H4 (cell line): ENCODE measurements at regions not wholly inside any gene's neighbourhood (a gene's known extent, or its start where the extent isn't known, plus 50 kb on each side); places are given as distances from the start of the nearest gene placed in this dataset.
A peak's percentile ranks its signal among the peaks of the same experiment; 100 is the strongest.

Experiments used
- DNase-seq: peaks from one replicate; pipeline ENCODE4 v3.0.0-alpha.2; 2015; ENCODE audit warnings: low spot score

GRCh38 chr4:174438711-174439110 is 83.6 kb downstream of the HPGD start:
- no peak for DNase-seq

DNA sequence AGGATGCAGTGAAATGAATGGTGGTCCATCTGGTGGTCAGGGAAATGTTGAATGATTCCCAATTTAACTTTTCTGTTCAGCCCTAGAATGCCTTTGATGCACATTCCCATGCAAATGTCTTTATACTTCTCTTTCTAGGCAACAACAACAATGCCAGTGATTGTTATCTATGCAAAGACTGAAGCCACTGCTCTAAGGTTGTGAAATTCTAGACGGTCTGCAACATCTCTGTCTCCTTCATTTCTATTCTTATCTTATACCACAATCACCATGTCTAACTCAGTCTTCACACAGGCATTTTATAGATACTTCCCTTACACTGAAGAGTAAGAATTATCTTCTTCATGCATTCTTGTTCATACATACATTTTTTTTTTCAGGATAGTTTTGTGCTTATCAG is 84.5 kb downstream of the HPGD start:
- DNase-seq = no peak

DNA sequence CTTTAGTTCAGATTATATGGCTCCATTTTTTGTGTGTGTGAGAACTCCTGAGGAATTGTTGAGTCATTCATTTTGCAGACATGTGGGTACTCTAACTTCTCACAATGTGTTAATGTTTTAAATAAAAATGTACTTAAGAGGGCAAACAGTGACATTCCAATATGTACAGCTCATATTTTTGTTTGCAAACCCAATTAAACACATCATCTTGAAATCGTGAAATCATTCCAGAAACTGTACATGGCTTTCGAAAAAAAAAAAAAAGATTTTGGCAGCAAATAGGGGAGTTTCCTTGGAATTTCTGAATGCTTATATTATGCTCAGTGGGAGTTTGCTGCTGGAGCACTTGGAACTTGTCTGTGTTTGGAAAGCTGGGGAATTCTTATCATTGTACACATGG is 85.0 kb downstream of the HPGD start:
- DNase-seq = peak; percentile 75

GRCh38 chr4:174436377-174436776 is 85.9 kb downstream of the HPGD start:
- no peak for DNase-seq

- no peak for DNase-seq
Measured at GRCh38 chr4:174435974-174436373, 86.3 kb downstream of the HPGD start.

DNA sequence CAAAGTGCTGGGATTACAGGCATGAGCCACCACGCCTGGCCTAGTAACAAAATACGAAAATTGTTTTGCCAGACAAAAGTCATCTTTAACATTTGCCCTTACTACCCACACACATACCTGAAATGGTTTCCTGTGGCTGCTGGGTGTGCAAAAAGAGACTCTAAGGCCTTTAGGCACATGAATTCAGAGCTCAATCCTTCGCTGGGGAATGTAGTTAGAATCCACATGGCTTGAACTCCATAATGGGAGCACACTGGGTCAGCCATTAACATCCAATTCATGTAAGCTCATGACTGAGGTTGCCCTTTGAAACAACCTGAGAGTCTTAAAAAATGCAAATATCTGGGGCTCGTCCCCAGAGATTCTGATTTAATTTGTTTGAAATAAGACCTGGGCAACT is 87.8 kb downstream of the HPGD start:
- no peak for DNase-seq

- DNase-seq = no peak
Measured at GRCh38 chr4:174430576-174430975, 91.7 kb downstream of the HPGD start.

GRCh38 chr4:174429701-174430410 is 92.4 kb downstream of the HPGD start:
- no peak for DNase-seq

DNA sequence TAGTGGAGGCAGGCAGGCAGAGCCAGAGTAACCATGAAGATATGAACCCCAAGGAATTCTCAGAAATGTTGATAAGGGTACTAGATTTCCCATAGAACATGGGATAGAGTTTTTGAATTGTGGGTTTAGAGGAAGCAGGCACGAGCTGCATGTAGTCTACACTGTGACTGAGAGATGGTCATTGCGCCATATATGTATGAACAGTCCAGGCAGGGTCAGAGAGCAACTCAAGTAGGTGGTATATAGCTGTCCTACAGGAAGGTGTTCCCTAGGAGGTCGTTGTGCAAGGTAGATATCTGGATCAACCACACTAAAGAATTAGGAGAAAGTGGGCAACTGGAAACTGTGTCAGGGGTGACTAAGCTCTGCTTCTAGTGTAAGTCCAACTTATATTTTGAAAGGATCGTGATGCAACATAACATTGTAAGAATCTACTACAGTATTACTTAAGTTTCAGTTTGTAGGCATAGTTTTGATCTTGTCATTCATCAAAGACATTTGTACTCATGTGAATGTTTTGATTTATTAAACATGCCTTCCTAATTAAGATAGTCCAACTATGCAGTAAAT is 94.6 kb downstream of the HPGD start:
- DNase-seq = no peak

DNA sequence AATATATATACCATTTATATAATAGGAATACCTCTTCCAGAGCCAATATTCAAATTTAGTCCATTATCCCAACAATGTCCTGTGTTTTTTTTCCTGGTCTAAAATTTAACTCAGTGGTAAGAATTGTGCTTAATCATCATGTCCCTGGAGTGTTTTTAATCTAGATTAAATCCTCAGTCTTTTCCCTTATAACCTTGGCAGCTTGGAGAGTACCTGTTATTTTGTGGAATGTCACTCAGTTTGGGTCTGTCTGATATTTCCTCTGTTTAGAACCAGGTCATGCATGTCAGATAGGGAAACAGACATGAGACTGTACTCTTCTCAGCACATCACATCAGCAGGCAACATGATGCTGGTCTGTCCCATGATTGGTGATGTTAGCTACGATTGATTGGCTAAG is 96.6 kb downstream of the HPGD start:
- DNase-seq = no peak

- DNase-seq = peak; percentile 64
Measured at GRCh38 chr4:174423257-174423944, 98.9 kb downstream of the HPGD start.

- DNase-seq = no peak
Measured at GRCh38 chr4:174422893-174423256, 99.4 kb downstream of the HPGD start.

- no peak for DNase-seq
Measured at GRCh38 chr4:174420316-174420715, 102.0 kb downstream of the HPGD start.

- DNase-seq = no peak
Measured at GRCh38 chr4:174418640-174419212, 103.6 kb downstream of the HPGD start.

DNA sequence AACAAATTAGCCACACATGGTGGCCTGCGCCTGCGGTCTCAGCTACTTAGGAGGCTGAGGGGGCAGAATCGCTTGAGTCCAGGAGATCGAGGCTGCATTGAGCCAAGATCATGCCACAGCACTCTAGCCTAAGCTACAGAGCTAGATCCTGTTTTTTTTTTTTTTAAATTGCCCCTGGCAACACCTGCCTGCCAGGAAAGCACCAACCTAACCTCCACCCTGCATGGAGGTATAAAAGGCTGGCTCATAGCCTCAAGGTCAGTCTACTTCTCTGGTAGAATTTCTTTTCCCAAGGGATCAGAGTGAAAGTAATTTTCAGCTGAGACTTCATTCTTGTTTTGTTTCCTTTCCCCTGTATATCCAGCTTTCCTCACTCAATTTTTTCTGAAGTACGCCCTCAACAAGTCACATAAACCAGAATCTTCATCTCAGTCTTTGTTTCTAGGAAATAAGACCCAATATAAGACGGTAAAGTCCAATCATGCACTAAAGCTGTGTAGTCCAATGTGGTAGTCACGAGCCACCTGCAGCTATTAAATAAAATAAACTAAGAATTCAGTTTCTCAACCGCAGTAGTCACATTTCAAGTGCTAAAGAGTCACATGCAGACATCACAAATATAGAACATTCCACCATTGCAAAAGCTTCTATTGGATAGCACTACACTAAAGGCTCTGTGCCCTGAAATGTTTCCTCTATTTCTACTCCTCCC is 113.3 kb downstream of the HPGD start:
- no peak for DNase-seq

GRCh38 chr4:174406383-174406782 is 115.9 kb downstream of the HPGD start:
- DNase-seq = no peak

DNA sequence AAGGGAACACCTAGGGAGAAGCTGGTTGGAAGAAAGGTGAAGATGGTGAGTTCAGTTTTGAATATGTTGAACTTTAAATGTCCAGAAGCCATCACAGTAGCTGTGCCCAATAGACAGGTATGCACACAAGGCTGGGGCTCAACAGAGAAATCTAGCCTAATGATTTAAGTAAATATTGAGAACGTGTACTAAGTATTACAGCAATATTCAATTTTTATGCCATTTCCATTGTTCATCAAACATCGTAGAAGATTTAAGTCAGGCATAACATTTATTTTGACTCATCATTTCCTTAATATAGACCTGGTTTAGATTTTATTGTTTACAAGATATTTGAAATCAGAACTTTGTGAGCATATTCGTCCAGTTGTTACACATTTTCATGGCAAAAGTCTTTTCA is 116.4 kb downstream of the HPGD start:
- DNase-seq = no peak

DNA sequence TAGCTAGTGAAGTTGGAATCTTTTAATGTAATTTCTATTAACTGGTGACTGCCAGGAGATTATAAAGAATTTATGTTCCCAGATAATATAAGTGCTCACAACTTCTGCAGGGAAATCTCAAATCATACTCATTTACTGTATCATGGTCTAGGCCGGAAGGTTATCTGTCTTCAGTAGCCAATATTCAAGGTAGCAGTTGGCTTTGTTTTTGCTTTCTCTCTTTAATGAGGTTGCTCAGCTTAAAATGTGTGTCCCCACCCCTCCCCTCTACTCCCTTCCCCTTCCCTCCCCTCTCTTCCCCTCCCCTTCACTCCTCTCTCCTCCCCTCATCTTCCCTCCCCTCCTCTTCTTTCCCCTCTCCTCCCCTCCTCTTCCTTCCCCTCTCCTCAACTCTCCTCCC is 117.6 kb downstream of the HPGD start:
- DNase-seq = no peak

- DNase-seq = no peak
Measured at GRCh38 chr4:174403177-174403543, 119.1 kb downstream of the HPGD start.

DNA sequence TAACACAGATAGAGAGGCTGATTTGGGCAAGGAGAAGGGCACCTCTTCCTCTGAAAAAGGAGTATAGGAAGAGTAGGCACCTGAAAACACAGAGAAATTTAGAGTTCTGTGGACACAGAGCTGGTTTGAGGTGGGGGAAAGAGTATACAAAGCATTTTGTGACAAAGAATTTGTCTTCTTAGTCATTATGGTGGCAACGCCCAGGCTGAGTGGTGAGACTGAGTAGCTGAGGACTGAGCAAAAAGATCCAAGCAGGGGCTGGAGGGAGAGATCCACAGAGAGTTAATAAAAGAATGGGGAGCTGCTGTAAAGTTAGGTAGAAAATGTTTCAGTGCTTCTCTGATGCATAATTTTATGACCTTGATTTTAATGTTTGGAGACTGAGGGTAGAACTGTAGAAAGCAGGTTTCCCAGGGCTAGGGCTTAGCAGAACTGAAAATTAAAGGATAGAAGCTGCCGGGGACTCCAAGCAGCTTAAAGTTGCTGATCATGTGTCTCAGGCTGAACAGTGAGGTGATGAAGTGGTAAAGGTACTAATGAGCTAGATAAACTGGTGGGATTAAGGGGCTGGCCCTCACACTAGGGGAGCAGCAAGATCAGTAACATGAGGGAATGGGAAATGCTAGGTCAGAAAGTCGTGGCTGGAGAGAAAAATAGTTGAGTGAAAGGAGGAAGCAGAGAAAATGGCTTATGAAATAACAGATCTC is 118.9 kb downstream of the CEP44 start:
- DNase-seq = no peak

DNA sequence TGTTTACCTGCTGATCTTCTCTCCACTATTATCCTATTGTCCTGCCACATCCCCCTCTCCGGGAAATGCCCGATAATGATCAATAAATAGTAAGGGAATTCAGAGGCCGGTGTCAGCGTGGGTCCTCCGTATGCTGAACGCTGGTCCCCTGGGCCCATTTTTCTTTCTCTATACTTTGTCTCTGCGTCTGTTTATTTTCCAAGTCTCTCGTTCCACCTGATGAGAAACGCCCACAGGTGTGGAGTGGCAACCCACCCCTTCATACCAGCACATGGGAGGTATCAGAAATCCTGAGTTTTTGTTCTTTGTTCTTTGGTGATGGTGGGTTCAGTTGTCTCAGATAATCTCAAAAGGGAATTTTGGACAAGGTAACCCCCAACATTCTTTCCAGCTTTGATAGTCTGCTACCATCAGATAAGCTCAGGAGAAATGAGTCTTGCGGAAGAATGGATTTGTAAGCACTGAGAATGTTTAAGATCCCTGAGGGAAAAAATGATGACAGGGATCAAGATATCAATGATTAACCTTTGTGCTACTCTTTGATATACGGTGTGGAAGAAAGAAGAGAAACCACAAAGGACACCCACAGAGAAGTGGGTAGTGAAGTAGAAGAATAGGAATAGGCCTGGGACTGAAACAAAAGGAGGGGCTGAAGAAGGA is 117.9 kb downstream of the CEP44 start:
- DNase-seq = no peak
